ENCODE measurements at regions not wholly inside any gene's neighbourhood (a gene's known extent, or its start where the extent isn't known, plus 50 kb on each side); places are given as distances from the start of the nearest gene placed in this dataset.

GRCh38 chr18:3395466-3395865 is 54.5 kb upstream of the TGIF1 start:
- H3K27ac ChIP-seq: peak overlapping the region; percentile 79
- TF ChIP-seq CTCF (conservative IDR thresholded peaks at IDR 0.05): no peak

GRCh38 chr18:3397031-3397750 is 52.8 kb upstream of the TGIF1 start:
- peak overlapping the region; percentile 79 for H3K27ac ChIP-seq
- TF ChIP-seq CTCF (conservative IDR thresholded peaks at IDR 0.05): no peak

- TF ChIP-seq CTCF (conservative IDR thresholded peaks at IDR 0.05): no peak
- peak overlapping the region; percentile 79 for H3K27ac ChIP-seq
Observed at GRCh38 chr18:3397786-3398185, 52.2 kb upstream of the TGIF1 start.

All from VCaP (cell line).